GM23248 (cell line): ENCODE measurements at regions not wholly inside any gene's neighbourhood (a gene's known extent, or its start where the extent isn't known, plus 50 kb on each side); places are given as distances from the start of the nearest gene placed in this dataset.

Experiments
- EZH2 ChIP-seq: fragments of 200-600 bp; sonication (generic); IDR thresholded peaks from 2 replicates; pipeline ENCODE4 v1.6.1; 2018; ENCODE audit warnings: antibody characterized with exemption, mild to moderate bottlenecking; ENCODE audit not compliant: insufficient read depth, poor library complexity, severe bottlenecking
- EZH2phosphoT487 ChIP-seq: fragments of 200-600 bp; sonication (generic); IDR thresholded peaks from 2 replicates; pipeline ENCODE4 v1.6.1; 2018; ENCODE audit warnings: antibody characterized with exemption, moderate library complexity, mild to moderate bottlenecking, low read depth; ENCODE audit not compliant: insufficient read depth

DNA sequence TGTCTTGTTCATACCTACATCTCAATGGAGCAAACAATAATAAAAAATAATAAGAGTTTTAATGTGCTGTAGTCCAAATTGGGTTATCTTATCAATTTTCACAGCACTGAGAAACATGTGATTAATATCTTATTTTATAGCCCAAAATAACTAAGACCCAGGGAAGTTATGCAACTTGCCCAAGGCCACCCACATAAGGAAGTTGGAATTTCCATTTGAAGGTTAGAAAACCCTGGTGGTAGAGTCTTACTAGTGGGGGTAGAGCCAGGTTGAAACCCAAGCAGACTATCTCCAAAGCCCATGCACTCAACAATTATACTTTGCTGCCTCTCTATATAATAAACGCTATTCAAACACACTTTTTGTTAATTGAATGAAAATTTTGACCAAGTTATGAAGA, 270.0 kb upstream of the CAND1 start:
- TF ChIP-seq EZH2 = no peak
- TF ChIP-seq EZH2phosphoT487 = no peak
